NCI-H460 (cell line): ENCODE measurements at regions not wholly inside any gene's neighbourhood (a gene's known extent, or its start where the extent isn't known, plus 50 kb on each side); places are given as distances from the start of the nearest gene placed in this dataset.
"Not testable (repeated sequence)": the region's sequence is repeated elsewhere in the genome, so short reads cannot be mapped to it uniquely, and the experiment has no call there.

ENCODE experiments used
- DNase-seq: peaks from one replicate; pipeline ENCODE4 v3.0.0-alpha.2; 2016; ENCODE audit warnings: low read depth; ENCODE audit errors: extremely low read depth

GRCh38 chr9:78938821-78939220 is 632.9 kb upstream of the TLE4 start:
- no peak for DNase-seq

- no peak for DNase-seq
Measured at GRCh38 chr9:78939311-78940065, 632.3 kb upstream of the TLE4 start.

GRCh38 chr9:78940121-78940855 is 631.5 kb upstream of the TLE4 start:
- DNase-seq, result no peak

- DNase-seq, result no peak
Measured at GRCh38 chr9:78954286-78954685, 617.5 kb upstream of the TLE4 start.

- no peak for DNase-seq
Measured at GRCh38 chr9:78958892-78959291, 612.9 kb upstream of the TLE4 start.

GRCh38 chr9:78962156-78962555 is 609.6 kb upstream of the TLE4 start:
- DNase-seq, result no peak

GRCh38 chr9:78963911-78964310 is 607.9 kb upstream of the TLE4 start:
- DNase-seq, result no peak

GRCh38 chr9:78967596-78968217 is 604.1 kb upstream of the TLE4 start:
- DNase-seq, result no peak

GRCh38 chr9:78970375-78970774 is 601.4 kb upstream of the TLE4 start:
- no peak for DNase-seq

GRCh38 chr9:78971540-78971939 is 600.2 kb upstream of the TLE4 start:
- DNase-seq, result no peak

GRCh38 chr9:78972303-78972999 is 599.3 kb upstream of the TLE4 start:
- DNase-seq, result no peak

- peak; percentile 7 for DNase-seq
Measured at GRCh38 chr9:78973907-78974306, 597.9 kb upstream of the TLE4 start.

GRCh38 chr9:78982849-78983248 is 588.9 kb upstream of the TLE4 start:
- DNase-seq, result no peak

- DNase-seq, result no peak
Measured at GRCh38 chr9:78985084-78985738, 586.6 kb upstream of the TLE4 start.

GRCh38 chr9:78986446-78986845 is 585.3 kb upstream of the TLE4 start:
- DNase-seq, result no peak

- DNase-seq, result no peak
Measured at GRCh38 chr9:78989031-78989658, 582.6 kb upstream of the TLE4 start.

GRCh38 chr9:78994471-78994870 is 577.3 kb upstream of the TLE4 start:
- no peak for DNase-seq

- DNase-seq, result not testable (repeated sequence)
Measured at GRCh38 chr9:78994974-78995373, 576.8 kb upstream of the TLE4 start.

GRCh38 chr9:78997296-78997695 is 574.5 kb upstream of the TLE4 start:
- DNase-seq, result no peak
